B cell (primary cell): ENCODE measurements at regions not wholly inside any gene's neighbourhood (a gene's known extent, or its start where the extent isn't known, plus 50 kb on each side); places are given as distances from the start of the nearest gene placed in this dataset.

Source experiments
- CTCF ChIP-seq: fragments of 200-600 bp; IDR thresholded peaks from one replicate; pipeline ENCODE4 v1.8.0; 2022; ENCODE audit warnings: antibody characterized with exemption, mild to moderate bottlenecking
- EZH2 ChIP-seq: IDR thresholded peaks from 2 replicates; pipeline ENCODE4 v1.6.1; 2012; ENCODE audit warnings: borderline replicate concordance, low read depth, mild to moderate bottlenecking, moderate library complexity, low read length; ENCODE audit not compliant: insufficient read depth, poor library complexity, severe bottlenecking

- TF ChIP-seq CTCF = no peak
- no peak for TF ChIP-seq EZH2
These were observed 151.1 kb downstream of the IRF8 start for GRCh38 chr16:86050111-86050510.
